Nephron progenitor cell (in vitro differentiated cells): ENCODE measurements at regions not wholly inside any gene's neighbourhood (a gene's known extent, or its start where the extent isn't known, plus 50 kb on each side); places are given as distances from the start of the nearest gene placed in this dataset.
"Not testable (repeated sequence)": the region's sequence is repeated elsewhere in the genome, so short reads cannot be mapped to it uniquely, and the experiment has no call there.

Experiments
- DNase-seq: peaks from one replicate; pipeline ENCODE4 v3.0.0; 2021
- H3K27ac Mint-ChIP-seq: 2 replicates; pipeline ENCODE4 v1.8.0; 2021; ENCODE audit warnings: mild to moderate bottlenecking, moderate library complexity, mixed read lengths
- H3K27me3 Mint-ChIP-seq: 2 replicates; pipeline ENCODE4 v1.8.0; 2021; ENCODE audit warnings: mild to moderate bottlenecking, low read depth, mixed read lengths; ENCODE audit not compliant: poor library complexity
- H3K36me3 Mint-ChIP-seq: 2 replicates; pipeline ENCODE4 v1.8.0; 2021; ENCODE audit warnings: low read depth, mixed read lengths
- H3K4me1 Mint-ChIP-seq: 2 replicates; pipeline ENCODE4 v1.8.0; 2021; ENCODE audit warnings: mixed read lengths
- H3K4me3 Mint-ChIP-seq: 2 replicates; pipeline ENCODE4 v1.8.0; 2021; ENCODE audit warnings: mild to moderate bottlenecking, moderate library complexity, mixed read lengths
- H3K9me3 Mint-ChIP-seq: 2 replicates; pipeline ENCODE4 v1.8.0; 2021; ENCODE audit warnings: mild to moderate bottlenecking, moderate library complexity, mixed read lengths
- CTCF ChIP-seq: fragments of 200-600 bp; sonication (generic); IDR thresholded peaks from 2 replicates; pipeline ENCODE4 v1.5.0; 2021; ENCODE audit warnings: antibody characterized with exemption

- H3K4me3 Mint-ChIP-seq, result no peak overlapping the region
- H3K4me1 Mint-ChIP-seq, result peaks cover 4% of the 10 kb centered on the region
- no peaks in the 10 kb centered on the region for H3K36me3 Mint-ChIP-seq
- no peaks in the 10 kb centered on the region for H3K27me3 Mint-ChIP-seq
- H3K9me3 Mint-ChIP-seq, result peaks cover 5% of the 10 kb centered on the region
- no peak overlapping the region for H3K27ac Mint-ChIP-seq
- no peak for DNase-seq
- TF ChIP-seq CTCF, result no peak
Observed at GRCh38 chr7:81859433-81859832, 89.6 kb upstream of the HGF start.

GRCh38 chr7:81858820-81859219 lies 89.0 kb upstream of the HGF start:
- not testable (repeated sequence) for H3K27me3 Mint-ChIP-seq, H3K36me3 Mint-ChIP-seq, H3K4me3 Mint-ChIP-seq, DNase-seq, H3K4me1 Mint-ChIP-seq, H3K9me3 Mint-ChIP-seq
- H3K27ac Mint-ChIP-seq, result peak overlapping the region; percentile 2

GRCh38 chr7:81857385-81857784 lies 87.5 kb upstream of the HGF start:
- Mint-ChIP-seq H3K27ac (no peak overlapping the region), H3K9me3 (peaks cover 5% of the 10 kb centered on the region), H3K27me3 (no peaks in the 10 kb centered on the region), H3K36me3 (no peaks in the 10 kb centered on the region), H3K4me1 (peaks cover 4% of the 10 kb centered on the region), H3K4me3 (no peak overlapping the region)
- no peak for DNase-seq
- no peak for TF ChIP-seq CTCF

- H3K4me1 Mint-ChIP-seq, result peaks cover 8% of the 10 kb centered on the region
- no peaks in the 10 kb centered on the region for H3K36me3 Mint-ChIP-seq
- no peak overlapping the region for H3K27ac Mint-ChIP-seq
- no peaks in the 10 kb centered on the region for H3K27me3 Mint-ChIP-seq
- no peak for TF ChIP-seq CTCF
- DNase-seq, result no peak
- H3K9me3 Mint-ChIP-seq, result peaks cover 4% of the 10 kb centered on the region
- no peak overlapping the region for H3K4me3 Mint-ChIP-seq
Observed at GRCh38 chr7:81854518-81854917, 84.7 kb upstream of the HGF start.

- Mint-ChIP-seq H3K36me3 (peaks cover 5% of the 10 kb centered on the region), H3K27me3 (no peaks in the 10 kb centered on the region), H3K27ac (no peak overlapping the region), H3K4me1 (peaks cover 4% of the 10 kb centered on the region), H3K4me3 (no peak overlapping the region), H3K9me3 (peaks cover 8% of the 10 kb centered on the region)
- DNase-seq, result no peak
- no peak for TF ChIP-seq CTCF
Observed at GRCh38 chr7:81852701-81853100, 82.9 kb upstream of the HGF start.

- no peak for TF ChIP-seq CTCF
- Mint-ChIP-seq H3K27ac (peak overlapping the region; percentile 17), H3K4me3 (no peak overlapping the region), H3K9me3 (peaks cover 8% of the 10 kb centered on the region), H3K36me3 (peaks cover 5% of the 10 kb centered on the region), H3K4me1 (peaks cover 15% of the 10 kb centered on the region), H3K27me3 (no peaks in the 10 kb centered on the region)
- DNase-seq, result no peak
Observed at GRCh38 chr7:81851413-81851812, 81.6 kb upstream of the HGF start.
